Epithelial cell of proximal tubule (primary cell): ENCODE measurements at regions not wholly inside any gene's neighbourhood (a gene's known extent, or its start where the extent isn't known, plus 50 kb on each side); places are given as distances from the start of the nearest gene placed in this dataset.

ENCODE experiments used
- DNase-seq: peaks from one replicate; pipeline ENCODE4 v3.0.0-alpha.2; 2011; ENCODE audit warnings: low read depth
- H3K4me3 ChIP-seq: 2 replicates; pipeline ENCODE4 v1.5.1; 2011; ENCODE audit warnings: low read depth, mild to moderate bottlenecking, low read length
- CTCF ChIP-seq: conservative IDR thresholded peaks from 2 replicates; pipeline ENCODE4 v1.5.1; 2012; ENCODE audit warnings: low read depth, mild to moderate bottlenecking, low read length

GRCh38 chr4:102428122-102428521 is 73.0 kb upstream of the NFKB1 start:
- DNase-seq = no peak
- no peak for TF ChIP-seq CTCF
- no peak overlapping the region for H3K4me3 ChIP-seq

DNA sequence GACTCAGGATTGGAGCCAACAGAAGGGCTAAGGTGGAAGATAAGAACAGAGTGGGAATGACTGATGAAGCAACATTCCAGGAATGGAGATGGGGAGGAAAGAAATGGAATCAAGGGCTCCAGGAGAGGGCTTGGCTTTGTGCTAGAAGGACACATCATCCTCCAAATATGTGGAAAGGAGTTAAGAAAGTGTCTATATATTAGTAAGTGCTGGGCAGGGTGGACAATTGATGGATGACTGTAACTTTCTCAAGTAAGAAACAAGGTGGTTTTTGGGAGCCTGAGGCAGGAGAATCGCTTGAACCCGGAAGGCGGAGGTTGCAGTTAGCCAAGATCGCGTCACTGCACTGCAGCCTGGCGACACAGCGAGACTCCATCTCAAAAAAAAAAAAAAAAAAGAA is 71.6 kb upstream of the NFKB1 start:
- TF ChIP-seq CTCF = no peak
- no peak for DNase-seq
- H3K4me3 ChIP-seq = no peak overlapping the region

- H3K4me3 ChIP-seq = peak overlapping the region; percentile 58
- no peak for TF ChIP-seq CTCF
- DNase-seq = no peak
Measured at GRCh38 chr4:102430461-102430910, 70.7 kb upstream of the NFKB1 start.

DNA sequence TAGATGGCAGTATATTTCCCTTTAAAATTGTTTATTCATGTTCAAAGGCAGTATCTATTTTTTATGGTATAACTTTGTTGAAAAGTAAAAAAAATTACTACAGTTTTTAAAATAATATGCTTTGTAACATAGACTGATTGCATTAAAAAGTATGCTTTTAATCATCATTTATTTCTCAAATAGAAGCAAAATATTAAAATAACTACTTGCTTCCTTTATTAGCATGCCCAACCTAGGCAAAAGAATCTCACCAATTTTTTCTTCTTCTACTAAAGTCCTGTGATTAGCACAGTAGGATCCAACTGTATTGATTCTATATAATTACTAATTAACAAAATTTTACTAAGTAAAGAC is 69.6 kb upstream of the NFKB1 start:
- no peak for TF ChIP-seq CTCF
- H3K4me3 ChIP-seq = peak overlapping the region; percentile 58
- DNase-seq = no peak

- H3K4me3 ChIP-seq = no peak overlapping the region
- no peak for DNase-seq
- TF ChIP-seq CTCF = no peak
Measured at GRCh38 chr4:102437111-102437510, 64.0 kb upstream of the NFKB1 start.

- TF ChIP-seq CTCF = no peak
- no peak overlapping the region for H3K4me3 ChIP-seq
- DNase-seq = no peak
Measured at GRCh38 chr4:102438396-102439235, 62.5 kb upstream of the NFKB1 start.

GRCh38 chr4:102439236-102439614 is 61.9 kb upstream of the NFKB1 start:
- peak; percentile 97 for DNase-seq
- H3K4me3 ChIP-seq = no peak overlapping the region
- no peak for TF ChIP-seq CTCF
